Suppressor macrophage treated with lipopolysaccharide for 4 hours (primary cell): ENCODE measurements at regions not wholly inside any gene's neighbourhood (a gene's known extent, or its start where the extent isn't known, plus 50 kb on each side); places are given as distances from the start of the nearest gene placed in this dataset.

ENCODE experiments used
- DNase-seq: peaks from one replicate; pipeline ENCODE4 v3.0.0-alpha.2; 2020

- no peak for DNase-seq
Observed at GRCh38 chr11:79902493-79902892, 461.7 kb upstream of the TENM4 start.

- DNase-seq = no peak
Observed at GRCh38 chr11:79897896-79898295, 457.1 kb upstream of the TENM4 start.

- DNase-seq = no peak
Observed at GRCh38 chr11:79896258-79896657, 455.4 kb upstream of the TENM4 start.

GRCh38 chr11:79894111-79894510, 453.3 kb upstream of the TENM4 start:
- DNase-seq = no peak

- DNase-seq = no peak
Observed at GRCh38 chr11:79890272-79890671, 449.4 kb upstream of the TENM4 start.

GRCh38 chr11:79864882-79865281, 424.1 kb upstream of the TENM4 start:
- DNase-seq = no peak

GRCh38 chr11:79860336-79860735, 419.5 kb upstream of the TENM4 start:
- DNase-seq = no peak

- no peak for DNase-seq
Observed at GRCh38 chr11:79857377-79858214, 416.8 kb upstream of the TENM4 start.

- DNase-seq = no peak
Observed at GRCh38 chr11:79852176-79852575, 411.3 kb upstream of the TENM4 start.

- no peak for DNase-seq
Observed at GRCh38 chr11:79845002-79845709, 404.3 kb upstream of the TENM4 start.

GRCh38 chr11:79834015-79834414, 393.2 kb upstream of the TENM4 start:
- no peak for DNase-seq

GRCh38 chr11:79830446-79830845, 389.6 kb upstream of the TENM4 start:
- DNase-seq = no peak

GRCh38 chr11:79829891-79830290, 389.1 kb upstream of the TENM4 start:
- no peak for DNase-seq

- DNase-seq = no peak
Observed at GRCh38 chr11:79822766-79823165, 381.9 kb upstream of the TENM4 start.

GRCh38 chr11:79813551-79813950, 372.7 kb upstream of the TENM4 start:
- no peak for DNase-seq

- DNase-seq = no peak
Observed at GRCh38 chr11:79809487-79809886, 368.7 kb upstream of the TENM4 start.

- DNase-seq = no peak
Observed at GRCh38 chr11:79807506-79807905, 366.7 kb upstream of the TENM4 start.

GRCh38 chr11:79796704-79797103, 355.9 kb upstream of the TENM4 start:
- DNase-seq = no peak

GRCh38 chr11:79794484-79795393, 353.9 kb upstream of the TENM4 start:
- no peak for DNase-seq

GRCh38 chr11:79794057-79794456, 353.2 kb upstream of the TENM4 start:
- DNase-seq = no peak

- DNase-seq = no peak
Observed at GRCh38 chr11:79786961-79787360, 346.1 kb upstream of the TENM4 start.

GRCh38 chr11:79783833-79784232, 343.0 kb upstream of the TENM4 start:
- no peak for DNase-seq

GRCh38 chr11:79768343-79768742, 327.5 kb upstream of the TENM4 start:
- no peak for DNase-seq
